ENCODE measurements at regions not wholly inside any gene's neighbourhood (a gene's known extent, or its start where the extent isn't known, plus 50 kb on each side); places are given as distances from the start of the nearest gene placed in this dataset.

GRCh38 chr3:116824208-116824607, 114.6 kb downstream of the TUSC7 start:
- no peak for TF ChIP-seq CTCF (IDR thresholded peaks at IDR 0.05; ENCODE audit: insufficient read depth, low read depth, low read length)
- DNase-seq (ENCODE audit: low read depth), result no peak
- H3K4me3 ChIP-seq (ENCODE audit: low read depth, low read length), result no peak overlapping the region

DNA sequence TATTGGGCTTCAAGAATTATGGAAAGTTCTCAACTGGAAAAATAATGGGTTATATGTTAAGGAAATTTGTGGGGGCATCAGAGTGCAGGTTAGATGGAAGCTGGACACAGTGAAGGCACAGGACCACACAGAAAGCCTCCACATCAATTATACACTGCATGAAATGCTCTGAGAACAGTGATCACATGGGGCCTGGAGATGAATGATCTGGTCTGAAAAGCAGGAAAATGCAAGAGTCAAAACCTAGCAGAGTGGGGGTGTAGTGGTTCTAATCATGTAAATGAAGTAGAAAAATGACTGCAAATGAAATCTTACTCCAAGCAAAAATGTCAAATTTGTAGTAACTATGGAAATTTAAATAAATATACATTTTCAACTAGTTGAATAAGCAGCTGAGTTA, 123.6 kb downstream of the TUSC7 start:
- no peak for DNase-seq (ENCODE audit: low read depth)
- TF ChIP-seq CTCF (IDR thresholded peaks at IDR 0.05; ENCODE audit: insufficient read depth, low read depth, low read length), result no peak
- H3K4me3 ChIP-seq (ENCODE audit: low read depth, low read length), result no peak overlapping the region

DNA sequence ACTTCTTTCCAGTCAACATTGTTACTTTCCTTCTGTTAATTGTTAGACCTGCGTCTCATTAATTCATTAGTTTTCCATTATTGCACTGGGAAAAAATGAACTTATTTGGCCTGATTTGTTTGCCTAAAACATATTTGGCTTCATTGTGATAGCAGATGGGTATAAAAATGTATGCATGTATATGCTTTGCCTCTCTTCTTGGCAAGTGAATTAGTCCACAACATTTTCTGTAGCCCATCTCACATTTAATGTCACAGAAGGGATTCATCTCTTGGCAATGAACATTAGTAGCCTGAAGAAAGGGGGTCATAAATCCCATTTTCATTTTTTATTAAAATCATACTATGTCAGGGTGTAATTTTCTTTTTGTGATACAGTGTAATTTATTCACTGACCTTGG, 125.2 kb downstream of the TUSC7 start:
- H3K4me3 ChIP-seq (ENCODE audit: low read depth, low read length), result no peak overlapping the region
- no peak for DNase-seq (ENCODE audit: low read depth)
- no peak for TF ChIP-seq CTCF (IDR thresholded peaks at IDR 0.05; ENCODE audit: insufficient read depth, low read depth, low read length)

DNA sequence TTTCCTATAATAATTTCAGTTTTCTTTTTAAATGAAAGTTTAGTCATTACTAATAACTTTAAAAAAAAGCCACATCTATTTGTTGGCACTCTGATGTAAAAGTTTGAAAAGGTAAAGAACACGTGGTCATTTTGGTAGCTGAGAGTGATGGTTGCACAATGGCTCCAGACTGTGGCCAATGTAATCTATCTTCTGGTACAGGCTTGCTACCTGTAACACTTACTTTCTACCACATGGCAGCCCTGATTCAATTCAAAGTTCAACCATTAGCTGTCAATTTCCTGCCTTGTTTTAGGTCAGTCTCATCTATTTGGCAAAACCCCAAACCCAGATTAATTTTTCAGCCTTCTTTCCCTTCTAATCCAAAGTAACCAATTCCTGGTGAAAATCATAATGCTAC, 126.1 kb downstream of the TUSC7 start:
- no peak overlapping the region for H3K4me3 ChIP-seq (ENCODE audit: low read depth, low read length)
- DNase-seq (ENCODE audit: low read depth), result no peak
- TF ChIP-seq CTCF (IDR thresholded peaks at IDR 0.05; ENCODE audit: insufficient read depth, low read depth, low read length), result no peak

GRCh38 chr3:116836286-116836685, 126.7 kb downstream of the TUSC7 start:
- no peak for TF ChIP-seq CTCF (IDR thresholded peaks at IDR 0.05; ENCODE audit: insufficient read depth, low read depth, low read length)
- no peak for DNase-seq (ENCODE audit: low read depth)
- H3K4me3 ChIP-seq (ENCODE audit: low read depth, low read length), result no peak overlapping the region

DNA sequence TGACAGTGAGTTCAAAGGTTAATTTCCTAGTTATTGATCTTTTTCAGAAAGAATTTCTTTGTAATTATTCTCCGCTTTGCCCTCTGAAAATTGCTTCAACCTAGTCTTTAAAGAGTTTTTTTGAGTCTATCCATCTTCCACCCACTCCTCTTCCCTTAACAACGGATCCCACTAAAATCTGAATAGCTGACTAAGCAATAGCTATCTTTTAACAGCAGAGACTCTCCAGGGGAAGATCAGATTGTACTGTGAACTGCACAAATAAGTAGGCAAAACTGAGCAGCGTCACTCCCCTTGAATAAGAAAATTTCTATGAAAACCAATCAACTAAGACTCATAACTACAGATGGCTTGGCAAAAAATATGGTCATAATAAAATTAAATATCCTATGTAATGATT, 127.9 kb downstream of the TUSC7 start:
- TF ChIP-seq CTCF (IDR thresholded peaks at IDR 0.05; ENCODE audit: insufficient read depth, low read depth, low read length), result no peak
- no peak overlapping the region for H3K4me3 ChIP-seq (ENCODE audit: low read depth, low read length)
- no peak for DNase-seq (ENCODE audit: low read depth)

GRCh38 chr3:116841003-116841735, 131.6 kb downstream of the TUSC7 start:
- H3K4me3 ChIP-seq (ENCODE audit: low read depth, low read length), result no peak overlapping the region
- no peak for DNase-seq (ENCODE audit: low read depth)
- TF ChIP-seq CTCF (IDR thresholded peaks at IDR 0.05; ENCODE audit: insufficient read depth, low read depth, low read length), result no peak
